COLO668 (cell line): ENCODE measurements at regions not wholly inside any gene's neighbourhood (a gene's known extent, or its start where the extent isn't known, plus 50 kb on each side); places are given as distances from the start of the nearest gene placed in this dataset.

ENCODE experiments used
- DNase-seq: peaks from one replicate; lab custom pipeline; 2025; ENCODE audit not compliant: unreplicated experiment; lab: John Stamatoyannopoulos, UW

- DNase-seq, result no peak
Measured at GRCh38 chr6:87815449-87815848, 113.4 kb upstream of the AKIRIN2 start.

DNA sequence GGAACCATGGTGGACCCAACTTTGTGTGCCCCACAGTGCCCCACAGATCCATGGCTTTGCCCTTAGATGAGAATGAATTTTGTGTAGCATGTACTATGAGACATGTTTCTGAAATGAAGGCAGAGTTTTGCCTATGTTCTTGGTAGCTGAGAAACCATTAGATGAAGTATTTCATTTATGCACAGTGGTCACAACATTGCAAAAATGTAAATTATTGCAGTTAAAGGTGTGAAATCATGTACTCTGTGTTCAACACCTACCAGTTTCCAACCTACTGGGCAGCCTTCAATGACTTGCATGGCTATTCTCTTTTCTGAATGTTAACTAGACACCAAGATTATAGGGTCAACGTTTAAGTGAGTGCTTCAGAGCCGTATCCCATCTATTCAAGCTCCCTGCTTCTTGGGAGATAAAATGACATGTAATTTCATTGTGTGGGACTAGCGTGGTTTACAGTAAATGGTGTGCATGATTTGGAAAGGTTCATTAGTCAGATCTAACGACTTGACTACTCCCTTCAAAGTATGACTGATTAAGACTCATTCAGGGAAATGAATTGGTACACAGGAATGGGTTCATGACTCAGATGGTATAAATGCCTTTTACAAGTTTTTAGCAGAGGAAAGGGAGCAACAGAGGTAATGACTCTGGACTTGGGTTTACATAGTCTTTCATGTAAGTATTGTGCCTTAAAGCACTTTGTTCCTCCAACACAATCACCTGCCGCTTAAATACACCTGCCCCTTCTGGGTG, 106.1 kb upstream of the AKIRIN2 start:
- no peak for DNase-seq

DNA sequence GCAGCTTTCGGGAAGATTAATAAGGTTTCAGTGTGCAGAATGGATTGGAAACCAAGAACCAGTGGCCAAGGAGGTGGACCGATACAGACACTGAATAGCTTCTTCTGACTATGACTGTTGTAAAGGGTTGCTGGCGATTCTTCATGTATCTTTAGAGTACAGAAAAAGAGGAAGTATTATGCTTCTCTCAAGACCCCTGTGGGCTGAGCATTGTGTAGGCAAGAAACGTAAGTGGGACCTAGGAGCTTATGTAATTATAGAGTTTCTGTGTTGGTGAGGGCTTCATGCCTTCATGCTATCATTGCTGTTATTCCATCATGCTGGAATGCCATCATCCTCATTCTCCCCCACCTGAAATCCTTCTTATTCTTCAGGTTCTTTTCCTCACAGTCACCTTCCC, 105.4 kb upstream of the AKIRIN2 start:
- no peak for DNase-seq

DNA sequence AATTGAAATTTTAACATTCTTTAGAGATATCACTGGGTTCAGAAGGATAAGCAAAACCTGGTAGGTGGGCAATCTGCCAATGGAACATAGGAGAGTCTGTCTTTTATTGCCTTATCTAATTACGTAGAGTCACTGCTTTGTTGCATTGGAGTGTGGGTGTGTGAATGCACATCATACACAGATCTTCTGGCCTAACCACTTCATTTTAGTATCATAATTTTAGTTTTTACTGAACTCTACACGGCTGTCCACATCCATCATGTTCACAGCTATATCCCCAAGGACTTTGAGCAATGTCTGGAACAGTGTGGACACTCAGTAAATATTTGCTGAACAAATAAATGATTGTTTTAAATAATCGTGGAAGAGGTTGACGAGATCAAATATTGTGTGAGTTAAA, 104.6 kb upstream of the AKIRIN2 start:
- peak; percentile 9 for DNase-seq

- DNase-seq, result no peak
Measured at GRCh38 chr6:87806099-87806498, 104.1 kb upstream of the AKIRIN2 start.

GRCh38 chr6:87803791-87804190, 101.8 kb upstream of the AKIRIN2 start:
- no peak for DNase-seq

DNA sequence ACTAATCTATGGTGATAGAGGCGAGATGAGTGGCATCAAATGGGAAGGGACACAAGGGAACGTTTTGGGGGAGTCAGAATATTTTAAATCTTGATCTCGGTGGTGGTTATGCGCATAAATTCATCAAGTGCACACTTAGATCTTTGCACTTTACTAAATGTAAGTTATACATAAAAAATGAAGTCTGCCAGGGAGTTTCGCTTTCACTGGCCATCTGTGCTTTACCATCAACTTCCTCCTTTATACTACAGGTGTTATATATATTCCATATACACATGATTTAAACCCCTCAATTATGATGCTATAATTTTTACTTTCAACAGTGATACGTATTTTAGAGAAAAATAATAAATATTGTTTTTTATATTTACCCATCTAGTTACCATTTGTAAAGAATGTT, 97.6 kb upstream of the AKIRIN2 start:
- no peak for DNase-seq

- no peak for DNase-seq
Measured at GRCh38 chr6:87798393-87799278, 96.6 kb upstream of the AKIRIN2 start.

DNA sequence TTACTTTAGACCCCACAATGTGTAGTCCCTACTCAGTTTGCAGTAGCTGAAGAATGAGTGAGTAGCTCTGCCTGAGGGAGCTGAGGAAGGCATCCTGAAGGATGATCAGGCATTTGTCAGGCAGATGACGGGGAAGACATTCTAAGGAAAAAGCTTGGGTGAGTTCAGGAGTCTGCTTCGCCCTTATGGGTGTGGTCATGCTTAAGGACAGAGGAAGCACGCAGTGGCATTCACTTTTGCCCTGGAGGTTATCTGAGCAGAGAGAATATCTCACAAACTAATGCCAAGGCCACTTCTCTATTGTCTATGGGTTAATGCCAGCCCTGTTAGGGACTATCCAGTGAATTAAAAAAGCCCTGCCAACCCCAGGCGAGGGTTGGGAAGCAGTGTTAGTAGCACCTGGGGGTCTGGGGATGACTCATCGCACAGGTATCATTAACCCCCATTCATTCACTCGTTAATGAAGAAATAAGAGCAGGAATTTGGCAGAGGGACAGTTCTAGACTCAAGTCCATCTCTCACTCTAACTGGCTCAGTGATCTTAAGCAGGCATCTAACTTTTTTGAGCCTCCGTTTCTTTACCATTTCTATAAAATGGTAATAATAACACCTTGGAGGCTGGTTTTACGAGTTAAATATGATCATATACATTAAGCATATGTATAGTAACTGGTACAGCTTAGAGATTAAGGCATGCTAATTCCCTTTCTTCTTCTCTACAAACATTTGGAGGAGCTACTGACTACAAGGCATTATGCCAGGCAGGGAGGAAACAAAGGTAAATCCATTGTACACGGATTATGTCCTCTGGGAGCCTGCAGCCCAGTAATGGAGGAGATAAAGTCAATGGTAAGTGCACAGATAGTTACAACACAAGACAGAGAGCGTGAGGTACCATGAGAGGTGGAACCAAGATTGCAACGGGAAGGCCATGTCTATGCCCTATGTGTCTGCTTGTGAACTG, 93.2 kb upstream of the AKIRIN2 start:
- DNase-seq, result no peak

GRCh38 chr6:87793315-87793714, 91.3 kb upstream of the AKIRIN2 start:
- no peak for DNase-seq

DNA sequence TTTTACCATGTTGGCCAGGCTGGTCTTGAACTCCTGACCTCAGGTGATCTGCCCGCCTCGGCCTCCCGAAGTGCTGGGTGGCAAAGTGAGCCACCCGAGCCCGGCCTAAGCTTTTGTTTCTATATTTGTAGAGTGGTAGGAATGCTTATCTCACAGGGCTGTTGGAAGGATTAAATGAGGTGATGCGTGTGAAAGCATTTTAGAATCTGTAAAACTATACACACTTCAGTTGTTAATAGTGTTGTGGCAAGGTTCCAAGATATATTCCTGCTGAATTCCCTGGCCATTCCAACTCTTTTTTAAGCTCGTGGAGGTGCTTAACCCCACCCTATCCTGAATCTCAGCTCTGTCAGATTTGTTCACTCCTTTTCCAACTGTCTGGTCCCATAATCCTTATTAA, 89.9 kb upstream of the AKIRIN2 start:
- DNase-seq, result no peak

GRCh38 chr6:87791485-87791884, 89.5 kb upstream of the AKIRIN2 start:
- no peak for DNase-seq

- no peak for DNase-seq
Measured at GRCh38 chr6:87791029-87791428, 89.0 kb upstream of the AKIRIN2 start.

DNA sequence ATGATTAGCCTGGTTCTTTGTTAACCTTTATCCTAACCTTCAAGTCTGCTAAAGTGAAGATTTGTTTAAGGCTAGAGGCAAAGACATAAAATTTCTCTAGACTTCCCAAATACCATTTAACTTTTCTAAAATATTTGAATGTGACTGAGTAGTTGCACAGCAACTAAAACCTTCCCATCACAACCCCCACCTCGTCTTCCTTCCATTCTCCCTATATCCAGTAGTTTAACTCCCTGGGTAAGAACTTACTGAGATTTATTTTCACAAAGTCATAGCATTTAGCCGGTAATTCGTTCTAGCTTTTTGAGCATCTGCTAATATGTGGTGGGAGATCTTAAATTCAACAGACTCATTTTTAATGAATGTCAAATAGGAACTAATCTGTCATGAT, 87.9 kb upstream of the AKIRIN2 start:
- DNase-seq, result no peak

- DNase-seq, result no peak
Measured at GRCh38 chr6:87789198-87789899, 87.3 kb upstream of the AKIRIN2 start.

DNA sequence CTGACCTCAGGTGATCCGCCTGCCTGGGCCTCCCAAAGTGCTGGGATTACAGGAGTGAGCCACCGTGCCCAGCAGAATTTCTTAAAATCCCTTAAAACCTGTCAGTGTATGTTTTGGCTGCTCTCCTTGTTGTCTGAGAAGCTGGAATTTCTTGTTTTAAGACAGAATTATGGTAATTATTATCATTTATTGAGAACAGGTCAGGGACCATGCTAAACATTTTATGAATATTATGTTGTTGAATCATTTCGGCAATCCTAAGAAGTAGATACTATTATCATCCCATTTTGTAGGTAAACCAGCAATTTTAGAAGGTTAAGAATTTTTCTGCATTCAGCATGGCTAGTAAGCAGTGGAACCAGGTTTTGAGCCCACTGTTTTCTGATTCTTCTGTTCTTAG, 86.1 kb upstream of the AKIRIN2 start:
- no peak for DNase-seq

GRCh38 chr6:87785229-87785862, 83.3 kb upstream of the AKIRIN2 start:
- no peak for DNase-seq

GRCh38 chr6:87784690-87785089, 82.7 kb upstream of the AKIRIN2 start:
- DNase-seq, result no peak

DNA sequence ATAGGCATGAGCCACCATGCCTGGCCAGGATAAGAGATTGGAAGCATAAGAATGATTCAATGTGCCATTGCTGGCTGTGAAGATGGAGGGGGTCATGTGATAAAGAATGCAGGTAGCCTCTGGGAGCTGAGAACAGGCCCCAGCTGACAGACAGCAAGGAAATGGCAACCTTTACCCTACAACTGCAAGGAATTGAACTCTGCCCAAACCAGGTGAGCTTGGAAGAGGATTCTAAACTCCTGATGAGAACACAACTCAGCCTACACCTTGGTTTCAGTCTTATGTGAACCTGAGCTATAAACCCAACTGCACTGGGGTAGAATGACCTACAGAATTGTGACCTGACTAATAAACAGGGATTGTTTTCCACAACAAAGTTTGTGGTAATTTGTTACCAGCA, 82.0 kb upstream of the AKIRIN2 start:
- DNase-seq, result no peak

DNA sequence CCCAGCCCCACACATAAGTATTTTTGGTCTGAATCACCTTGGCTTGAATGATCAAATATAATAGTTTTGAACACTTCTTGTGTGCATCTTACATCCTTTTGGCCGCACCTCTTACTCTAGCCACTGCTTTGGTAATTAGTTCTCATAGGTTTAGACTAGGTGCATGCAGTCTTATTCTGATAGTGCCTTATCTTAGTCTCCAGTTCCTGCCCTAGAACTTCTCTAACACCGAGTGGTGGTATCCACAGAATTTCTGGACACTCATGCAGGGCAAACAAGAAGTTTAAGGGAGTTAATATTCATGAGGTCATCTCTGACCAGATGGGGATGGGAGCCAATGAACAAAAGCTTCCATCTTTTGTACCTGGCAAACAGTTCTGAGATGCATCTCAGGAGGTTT, 77.5 kb upstream of the AKIRIN2 start:
- DNase-seq, result no peak
